Bronchial epithelial cell (primary cell): ENCODE measurements at regions not wholly inside any gene's neighbourhood (a gene's known extent, or its start where the extent isn't known, plus 50 kb on each side); places are given as distances from the start of the nearest gene placed in this dataset.

Experiments used
- DNase-seq: peaks from one replicate; pipeline ENCODE4 v3.0.0-alpha.2; 2010; ENCODE audit warnings: low read depth
- FAIRE-seq: peaks from 2 replicates; lab custom pipeline; 2011; peaks lifted over from hg19 to GRCh38; lab: Jason Lieb, UNC
- H3K27me3 ChIP-seq: 2 replicates; pipeline ENCODE4 v1.5.1; 2011; ENCODE audit warnings: low read length; ENCODE audit not compliant: control insufficient read depth, insufficient read depth
- H3K36me3 ChIP-seq: 2 replicates; pipeline ENCODE4 v1.5.1; 2011; ENCODE audit warnings: low read length; ENCODE audit not compliant: control insufficient read depth, insufficient read depth
- H3K4me3 ChIP-seq: 2 replicates; pipeline ENCODE4 v1.5.1; 2011; ENCODE audit warnings: mild to moderate bottlenecking, low read depth, low read length, control low read depth
- CTCF ChIP-seq: IDR thresholded peaks from 2 replicates; pipeline ENCODE4 v1.5.1; 2011; ENCODE audit warnings: mild to moderate bottlenecking, moderate library complexity, low read length, control low read depth, inconsistent platforms; ENCODE audit not compliant: insufficient read depth, severe bottlenecking

GRCh38 chr7:40946549-40946948, 756.3 kb downstream of the INHBA start:
- DNase-seq: no peak
- no peak for TF ChIP-seq CTCF
- Histone ChIP-seq H3K27me3 (no peaks in the 10 kb centered on the region), H3K36me3 (no peaks in the 10 kb centered on the region), H3K4me3 (no peak overlapping the region)
- FAIRE-seq: no peak

- no peak for FAIRE-seq
Observed at GRCh38 chr7:40945788-40946187, 757.1 kb downstream of the INHBA start.

GRCh38 chr7:40944981-40945585, 757.8 kb downstream of the INHBA start:
- Histone ChIP-seq H3K27me3 (no peaks in the 10 kb centered on the region), H3K36me3 (no peaks in the 10 kb centered on the region), H3K4me3 (no peak overlapping the region)
- no peak for TF ChIP-seq CTCF
- DNase-seq: peak; percentile 66
- no peak for FAIRE-seq

More at GRCh38 chr7:40945788-40946187, 757.1 kb downstream of the INHBA start:
- no peaks in the 10 kb centered on the region for H3K27me3 ChIP-seq
- DNase-seq: peak; percentile 59
- H3K4me3 ChIP-seq: no peak overlapping the region
- H3K36me3 ChIP-seq: no peaks in the 10 kb centered on the region
- TF ChIP-seq CTCF: no peak

- FAIRE-seq (no peak), DNase-seq (no peak)
- no peaks in the 10 kb centered on the region for H3K36me3 ChIP-seq
- no peaks in the 10 kb centered on the region for H3K27me3 ChIP-seq
- TF ChIP-seq CTCF: no peak
- no peak overlapping the region for H3K4me3 ChIP-seq
Observed at GRCh38 chr7:40937879-40938278, 765.0 kb downstream of the INHBA start.

- Histone ChIP-seq H3K27me3 (no peaks in the 10 kb centered on the region), H3K4me3 (no peak overlapping the region), H3K36me3 (no peaks in the 10 kb centered on the region)
- FAIRE-seq: no peak
- TF ChIP-seq CTCF: no peak
- no peak for DNase-seq
Observed at GRCh38 chr7:40935435-40935834, 767.5 kb downstream of the INHBA start.

GRCh38 chr7:40923626-40924025, 779.3 kb downstream of the INHBA start:
- no peak for DNase-seq
- Histone ChIP-seq H3K4me3 (no peak overlapping the region), H3K36me3 (no peaks in the 10 kb centered on the region), H3K27me3 (no peaks in the 10 kb centered on the region)
- no peak for TF ChIP-seq CTCF
- no peak for FAIRE-seq
